H9 (cell line): ENCODE measurements at regions not wholly inside any gene's neighbourhood (a gene's known extent, or its start where the extent isn't known, plus 50 kb on each side); places are given as distances from the start of the nearest gene placed in this dataset.

Experiments
- DNase-seq: peaks from one replicate; pipeline ENCODE4 v3.0.0-alpha.2; 2017
- H2AFZ ChIP-seq: one replicate; pipeline ENCODE4 v1.6.1; 2013; ENCODE audit warnings: mild to moderate bottlenecking, low read length, control low read depth, moderate library complexity
- H2AK5ac ChIP-seq: 2 replicates; pipeline ENCODE4 v1.6.1; 2013; ENCODE audit warnings: low read length, control low read depth, mixed read lengths; ENCODE audit not compliant: insufficient read length
- H2BK120ac ChIP-seq: one replicate; pipeline ENCODE4 v1.6.1; 2013; ENCODE audit warnings: low read depth, mild to moderate bottlenecking, low read length, control low read depth, inconsistent platforms; ENCODE audit not compliant: poor library complexity, severe bottlenecking
- H2BK12ac ChIP-seq: 2 replicates; pipeline ENCODE4 v1.6.1; 2013; ENCODE audit warnings: low read length, control low read depth, mixed read lengths, low read depth; ENCODE audit not compliant: insufficient read length
- H2BK15ac ChIP-seq: 2 replicates; pipeline ENCODE4 v1.6.1; 2013; ENCODE audit warnings: low read depth, low read length, control low read depth
- H2BK20ac ChIP-seq: one replicate; pipeline ENCODE4 v1.6.1; 2013; ENCODE audit warnings: low read depth, mild to moderate bottlenecking, low read length, control low read depth, inconsistent platforms; ENCODE audit not compliant: poor library complexity, severe bottlenecking
- H2BK5ac ChIP-seq: 2 replicates; pipeline ENCODE4 v1.6.1; 2013; ENCODE audit warnings: low read length, control low read depth, mixed read lengths; ENCODE audit not compliant: insufficient read length
- H3K14ac ChIP-seq: 2 replicates; pipeline ENCODE4 v1.6.1; 2013; ENCODE audit warnings: low read length, control low read depth; ENCODE audit not compliant: insufficient read depth
- H3K18ac ChIP-seq: 2 replicates; pipeline ENCODE4 v1.6.1; 2013; ENCODE audit warnings: low read depth, mild to moderate bottlenecking, mixed read lengths, low read length, control low read depth; ENCODE audit not compliant: insufficient read length
- H3K23ac ChIP-seq: 2 replicates; pipeline ENCODE4 v1.6.1; 2013; ENCODE audit warnings: low read length, control low read depth, mixed read lengths, low read depth; ENCODE audit not compliant: insufficient read length
- H3K23me2 ChIP-seq: 2 replicates; pipeline ENCODE4 v1.6.1; 2013; ENCODE audit warnings: low read depth, mild to moderate bottlenecking, mixed read lengths, low read length, control low read depth; ENCODE audit not compliant: insufficient read length, poor library complexity, severe bottlenecking
- H3K27ac ChIP-seq: 2 replicates; pipeline ENCODE4 v1.5.1; 2013; ENCODE audit warnings: low read length, control low read depth, mixed read lengths, low read depth; ENCODE audit not compliant: insufficient read length
- H3K27me3 ChIP-seq: 2 replicates; pipeline ENCODE4 v1.6.1; 2013; ENCODE audit warnings: low read length, control low read depth, inconsistent platforms; ENCODE audit not compliant: insufficient read depth
- H3K4ac ChIP-seq: 2 replicates; pipeline ENCODE4 v1.6.1; 2013; ENCODE audit warnings: low read depth, mild to moderate bottlenecking, control low read depth, inconsistent platforms, low read length, moderate library complexity
- H3K4me1 ChIP-seq: 2 replicates; pipeline ENCODE4 v1.6.1; 2013; ENCODE audit warnings: low read length, control low read depth, inconsistent platforms; ENCODE audit not compliant: insufficient read depth
- H3K4me2 ChIP-seq: 2 replicates; pipeline ENCODE4 v1.6.1; 2013; ENCODE audit warnings: low read length, control low read depth, mixed read lengths; ENCODE audit not compliant: insufficient read length, insufficient read depth
- H3K56ac ChIP-seq: 2 replicates; pipeline ENCODE4 v1.6.1; 2013; ENCODE audit warnings: low read depth, mild to moderate bottlenecking, mixed read lengths, low read length, control low read depth; ENCODE audit not compliant: insufficient read length
- H3K79me1 ChIP-seq: 2 replicates; pipeline ENCODE4 v1.6.1; 2013; ENCODE audit warnings: low read depth, mild to moderate bottlenecking, moderate library complexity, low read length, control low read depth, inconsistent platforms; ENCODE audit not compliant: insufficient read depth, poor library complexity, severe bottlenecking
- H3K79me2 ChIP-seq: 2 replicates; pipeline ENCODE4 v1.6.1; 2013; ENCODE audit warnings: low read length, control low read depth, inconsistent platforms; ENCODE audit not compliant: insufficient read depth
- H3K9ac ChIP-seq: 2 replicates; pipeline ENCODE4 v1.6.1; 2013; ENCODE audit warnings: low read length, control low read depth, mixed read lengths; ENCODE audit not compliant: insufficient read length; ENCODE audit errors: extremely low read depth
- H3K9me3 ChIP-seq: one replicate; pipeline ENCODE4 v1.6.1; 2013; ENCODE audit warnings: low read depth, low read length, inconsistent platforms; ENCODE audit not compliant: control insufficient read depth
- H3T11ph ChIP-seq: one replicate; pipeline ENCODE4 v1.6.1; 2013; ENCODE audit warnings: mild to moderate bottlenecking, low read length, control low read depth, inconsistent platforms
- H4K20me1 ChIP-seq: one replicate; pipeline ENCODE4 v1.6.1; 2013; ENCODE audit not compliant: control insufficient read depth, insufficient read length, insufficient read depth
- H4K5ac ChIP-seq: 2 replicates; pipeline ENCODE4 v1.6.1; 2013; ENCODE audit warnings: low read depth, mild to moderate bottlenecking, mixed read lengths, low read length, control low read depth; ENCODE audit not compliant: insufficient read length
- H4K8ac ChIP-seq: replicated peaks from 2 replicates; pipeline ENCODE4 v1.6.1; 2013; ENCODE audit warnings: low read length, control low read depth, mixed read lengths, low read depth; ENCODE audit not compliant: insufficient read length
- H4K91ac ChIP-seq: 2 replicates; pipeline ENCODE4 v1.6.1; 2013; ENCODE audit warnings: low read depth, mild to moderate bottlenecking, moderate library complexity, mixed read lengths, low read length, control low read depth; ENCODE audit not compliant: insufficient read length
- H3K27ac Mint-ChIP-seq, 3 experiments: 2 replicates in 2 of 3; 3 replicates in 1 of 3; pipeline ENCODE4 v1.8.0; 2020 to 2021; ENCODE audit warnings: mixed read lengths in 3 of 3, mild to moderate bottlenecking in 1 of 3, moderate library complexity in 1 of 3
- H3K27me3 Mint-ChIP-seq: 2 replicates; pipeline ENCODE4 v1.8.0; 2021; ENCODE audit warnings: low read depth, mild to moderate bottlenecking, moderate library complexity, mixed read lengths
- H3K36me3 Mint-ChIP-seq, 3 experiments: 2 replicates in 2 of 3; 3 replicates in 1 of 3; pipeline ENCODE4 v1.8.0; 2020 to 2021; ENCODE audit warnings: low read depth in 3 of 3, mixed read lengths in 3 of 3; ENCODE audit not compliant: insufficient read depth in 1 of 3
- H3K4me1 Mint-ChIP-seq, 2 experiments: 2 replicates each; pipeline ENCODE4 v1.8.0; 2020; ENCODE audit warnings: mixed read lengths in 2 of 2
- H3K4me3 Mint-ChIP-seq, 2 experiments: 2 replicates in 1 of 2; 3 replicates in 1 of 2; pipeline ENCODE4 v1.8.0; 2020 to 2021; ENCODE audit warnings: mild to moderate bottlenecking in 2 of 2, mixed read lengths in 2 of 2, moderate library complexity in 1 of 2
- H3K9me3 Mint-ChIP-seq, 2 experiments: 2 replicates in 1 of 2; 3 replicates in 1 of 2; pipeline ENCODE4 v1.8.0; 2020; ENCODE audit warnings: mild to moderate bottlenecking in 2 of 2, mixed read lengths in 2 of 2, moderate library complexity in 1 of 2
- WGBS: extraction: QIAGEN DNeasy Blood & Tissue Kit; methylation state at CpG from one replicate; pipeline ENCODE4 v1.1.7; 2013; ENCODE audit warnings: missing lambda C conversion rate, low lambda C conversion rate, mixed read lengths; ENCODE audit not compliant: insufficient read length; ENCODE audit errors: extremely low coverage; 5-methylcytosine and 5-hydroxymethylcytosine counted together
- TF ChIP-seq, protein P1 (sequence below): fragments of 200-600 bp; sonication (generic); conservative IDR thresholded peaks from 3 replicates; pipeline ENCODE4 v1.8.0; 2021; ENCODE audit warnings: antibody characterized with exemption, mild to moderate bottlenecking

DNA sequence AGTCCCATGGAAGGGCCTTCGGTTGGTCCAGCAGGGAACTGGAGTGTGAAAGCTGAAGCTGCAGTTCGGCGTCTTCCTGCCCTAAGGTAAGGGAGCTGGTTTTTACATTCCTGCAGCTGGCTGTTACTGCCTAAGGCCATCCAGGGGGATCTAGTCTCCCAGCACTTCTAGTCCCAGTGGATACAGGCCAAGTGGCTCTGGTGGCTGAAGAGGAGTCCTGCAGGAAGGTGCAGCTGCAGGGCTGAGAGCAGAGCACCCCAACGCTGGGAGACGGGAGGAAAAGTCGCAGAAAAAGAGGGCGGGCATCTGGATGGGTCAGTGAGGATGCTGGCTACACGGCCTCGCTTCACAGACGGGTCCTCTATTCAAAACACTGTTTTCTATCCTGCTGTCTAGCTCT, 225.0 kb upstream of the HS6ST1 start:
- no peak overlapping the region for H2BK5ac ChIP-seq

More for the DNA sequence above, 225.0 kb upstream of the HS6ST1 start:
- H3T11ph ChIP-seq = no peak overlapping the region
- no peak overlapping the region for H2BK120ac ChIP-seq
- H3K9me3 ChIP-seq = no peaks in the 10 kb centered on the region
- H3K4me3 Mint-ChIP-seq = no peak overlapping the region
- H3K9me3 Mint-ChIP-seq = peaks cover 2 to 3% of the 10 kb centered on the region in 2 experiments; a peak in 2 of 5 replicates
- no peaks in the 10 kb centered on the region for H3K79me2 ChIP-seq
- H3K27me3 ChIP-seq = no peaks in the 10 kb centered on the region
- H2BK12ac ChIP-seq = no peak overlapping the region
- no CpG with 5 or more reads among the region's 10 CpGs for WGBS
- no peak overlapping the region for H2AK5ac ChIP-seq
- peaks cover 11 to 15% of the 10 kb centered on the region in 2 experiments for H3K4me1 Mint-ChIP-seq
- no peak overlapping the region for H3K27ac ChIP-seq
- peaks cover 1% of the 10 kb centered on the region; the same call in 1 of the 2 replicates for H3K27me3 Mint-ChIP-seq
- no peak overlapping the region for H2BK15ac ChIP-seq
- no peak overlapping the region for H3K4me2 ChIP-seq
- H4K8ac ChIP-seq = no peak overlapping the region
- no peak overlapping the region for H4K91ac ChIP-seq
- no peak overlapping the region for H3K27ac Mint-ChIP-seq
- H4K20me1 ChIP-seq = no peaks in the 10 kb centered on the region
- no peak overlapping the region for H3K23ac ChIP-seq
- H4K5ac ChIP-seq = no peak overlapping the region
- no peaks in the 10 kb centered on the region for H3K23me2 ChIP-seq
- no peak overlapping the region for H2AFZ ChIP-seq
- no peak overlapping the region for H2BK20ac ChIP-seq
- DNase-seq = peak; percentile 82
- H3K14ac ChIP-seq = no peak overlapping the region
- TF ChIP-seq, protein P1, sequence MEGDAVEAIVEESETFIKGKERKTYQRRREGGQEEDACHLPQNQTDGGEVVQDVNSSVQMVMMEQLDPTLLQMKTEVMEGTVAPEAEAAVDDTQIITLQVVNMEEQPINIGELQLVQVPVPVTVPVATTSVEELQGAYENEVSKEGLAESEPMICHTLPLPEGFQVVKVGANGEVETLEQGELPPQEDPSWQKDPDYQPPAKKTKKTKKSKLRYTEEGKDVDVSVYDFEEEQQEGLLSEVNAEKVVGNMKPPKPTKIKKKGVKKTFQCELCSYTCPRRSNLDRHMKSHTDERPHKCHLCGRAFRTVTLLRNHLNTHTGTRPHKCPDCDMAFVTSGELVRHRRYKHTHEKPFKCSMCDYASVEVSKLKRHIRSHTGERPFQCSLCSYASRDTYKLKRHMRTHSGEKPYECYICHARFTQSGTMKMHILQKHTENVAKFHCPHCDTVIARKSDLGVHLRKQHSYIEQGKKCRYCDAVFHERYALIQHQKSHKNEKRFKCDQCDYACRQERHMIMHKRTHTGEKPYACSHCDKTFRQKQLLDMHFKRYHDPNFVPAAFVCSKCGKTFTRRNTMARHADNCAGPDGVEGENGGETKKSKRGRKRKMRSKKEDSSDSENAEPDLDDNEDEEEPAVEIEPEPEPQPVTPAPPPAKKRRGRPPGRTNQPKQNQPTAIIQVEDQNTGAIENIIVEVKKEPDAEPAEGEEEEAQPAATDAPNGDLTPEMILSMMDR = peak; percentile 35; the same call in 1 of the 3 replicates
- H3K18ac ChIP-seq = no peak overlapping the region
- no peaks in the 10 kb centered on the region for H3K79me1 ChIP-seq
- no peaks in the 10 kb centered on the region; the same call in 1 of the 2 replicates for H3K4me1 ChIP-seq
- H3K36me3 Mint-ChIP-seq = no peaks in the 10 kb centered on the region; a peak in 3 of 7 replicates
- H3K56ac ChIP-seq = no peak overlapping the region
- no peak overlapping the region for H3K9ac ChIP-seq
- H3K4ac ChIP-seq = no peak overlapping the region
